GM10266 (cell line): ENCODE measurements at regions not wholly inside any gene's neighbourhood (a gene's known extent, or its start where the extent isn't known, plus 50 kb on each side); places are given as distances from the start of the nearest gene placed in this dataset.

Source experiments
- DNase-seq: peaks from one replicate; pipeline ENCODE4 v3.0.0; 2012; ENCODE audit errors: extremely low spot score
- TF ChIP-seq, protein P1 (sequence below): IDR thresholded peaks from 2 replicates; pipeline ENCODE4 v1.5.1; 2012; ENCODE audit warnings: mild to moderate bottlenecking, low read depth; ENCODE audit not compliant: control insufficient read depth, insufficient read depth; ENCODE audit errors: missing control alignments

DNA sequence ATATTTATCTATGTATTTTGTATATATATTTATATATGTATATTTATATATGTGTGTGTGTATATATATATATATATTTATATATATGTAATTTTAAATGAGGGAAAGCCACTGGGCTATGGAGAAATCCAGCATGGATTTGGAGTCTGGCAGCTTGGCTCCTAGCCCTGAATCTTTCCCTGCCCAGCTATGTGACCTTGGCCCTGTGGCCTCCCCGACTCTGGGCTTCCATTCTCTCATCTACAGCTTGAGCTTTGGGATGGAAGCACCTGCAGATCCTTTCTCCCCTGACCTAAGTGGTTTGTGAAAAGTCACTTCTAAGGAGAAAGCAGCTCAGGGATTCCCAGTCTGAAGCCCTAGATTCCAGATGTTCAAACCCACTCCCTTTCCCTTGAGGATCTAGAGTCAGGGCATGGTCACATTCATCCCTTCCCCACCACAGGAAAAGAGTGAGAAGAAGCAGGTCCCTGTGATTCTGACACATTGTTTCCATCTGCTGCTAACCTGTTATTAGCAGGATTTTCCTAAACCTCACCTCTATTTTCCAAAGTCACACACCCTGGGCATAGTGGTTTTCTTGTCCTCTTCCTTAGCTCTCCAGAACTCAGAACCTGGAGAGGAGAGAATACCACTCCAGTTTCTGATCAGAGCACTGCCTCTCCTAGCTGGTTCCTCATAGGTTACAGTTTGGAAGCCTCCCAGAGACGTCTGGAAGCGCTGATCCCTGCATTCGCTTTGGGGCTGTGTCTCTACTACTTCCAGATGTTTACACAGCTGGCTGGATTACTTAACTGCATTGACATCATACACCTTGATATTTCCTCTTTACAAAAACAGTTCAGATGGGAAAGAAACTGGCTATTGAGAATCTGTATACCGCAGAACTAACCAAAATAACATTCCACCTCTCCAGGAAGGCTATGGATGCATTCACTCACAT is 327.5 kb upstream of the ZMIZ1 start:
- TF ChIP-seq, protein P1, sequence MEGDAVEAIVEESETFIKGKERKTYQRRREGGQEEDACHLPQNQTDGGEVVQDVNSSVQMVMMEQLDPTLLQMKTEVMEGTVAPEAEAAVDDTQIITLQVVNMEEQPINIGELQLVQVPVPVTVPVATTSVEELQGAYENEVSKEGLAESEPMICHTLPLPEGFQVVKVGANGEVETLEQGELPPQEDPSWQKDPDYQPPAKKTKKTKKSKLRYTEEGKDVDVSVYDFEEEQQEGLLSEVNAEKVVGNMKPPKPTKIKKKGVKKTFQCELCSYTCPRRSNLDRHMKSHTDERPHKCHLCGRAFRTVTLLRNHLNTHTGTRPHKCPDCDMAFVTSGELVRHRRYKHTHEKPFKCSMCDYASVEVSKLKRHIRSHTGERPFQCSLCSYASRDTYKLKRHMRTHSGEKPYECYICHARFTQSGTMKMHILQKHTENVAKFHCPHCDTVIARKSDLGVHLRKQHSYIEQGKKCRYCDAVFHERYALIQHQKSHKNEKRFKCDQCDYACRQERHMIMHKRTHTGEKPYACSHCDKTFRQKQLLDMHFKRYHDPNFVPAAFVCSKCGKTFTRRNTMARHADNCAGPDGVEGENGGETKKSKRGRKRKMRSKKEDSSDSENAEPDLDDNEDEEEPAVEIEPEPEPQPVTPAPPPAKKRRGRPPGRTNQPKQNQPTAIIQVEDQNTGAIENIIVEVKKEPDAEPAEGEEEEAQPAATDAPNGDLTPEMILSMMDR = no peak
- DNase-seq = no peak

DNA sequence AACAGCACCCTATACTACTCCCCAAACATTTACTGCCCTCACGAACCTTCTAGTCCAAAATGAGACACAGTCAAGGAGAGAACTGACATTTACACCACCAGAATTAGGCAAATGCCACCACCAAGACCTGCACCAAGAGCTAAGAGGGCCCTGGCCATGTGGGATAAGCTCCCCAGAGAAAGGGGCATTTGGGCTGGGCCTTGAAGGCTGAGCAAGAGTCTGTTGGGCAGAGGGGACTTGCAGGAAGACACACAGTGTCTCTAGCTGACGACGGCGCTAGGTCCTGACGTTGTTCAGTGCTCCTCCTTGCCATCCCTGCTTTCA is 326.4 kb upstream of the ZMIZ1 start:
- TF ChIP-seq, protein P1 = no peak
- DNase-seq = no peak

DNA sequence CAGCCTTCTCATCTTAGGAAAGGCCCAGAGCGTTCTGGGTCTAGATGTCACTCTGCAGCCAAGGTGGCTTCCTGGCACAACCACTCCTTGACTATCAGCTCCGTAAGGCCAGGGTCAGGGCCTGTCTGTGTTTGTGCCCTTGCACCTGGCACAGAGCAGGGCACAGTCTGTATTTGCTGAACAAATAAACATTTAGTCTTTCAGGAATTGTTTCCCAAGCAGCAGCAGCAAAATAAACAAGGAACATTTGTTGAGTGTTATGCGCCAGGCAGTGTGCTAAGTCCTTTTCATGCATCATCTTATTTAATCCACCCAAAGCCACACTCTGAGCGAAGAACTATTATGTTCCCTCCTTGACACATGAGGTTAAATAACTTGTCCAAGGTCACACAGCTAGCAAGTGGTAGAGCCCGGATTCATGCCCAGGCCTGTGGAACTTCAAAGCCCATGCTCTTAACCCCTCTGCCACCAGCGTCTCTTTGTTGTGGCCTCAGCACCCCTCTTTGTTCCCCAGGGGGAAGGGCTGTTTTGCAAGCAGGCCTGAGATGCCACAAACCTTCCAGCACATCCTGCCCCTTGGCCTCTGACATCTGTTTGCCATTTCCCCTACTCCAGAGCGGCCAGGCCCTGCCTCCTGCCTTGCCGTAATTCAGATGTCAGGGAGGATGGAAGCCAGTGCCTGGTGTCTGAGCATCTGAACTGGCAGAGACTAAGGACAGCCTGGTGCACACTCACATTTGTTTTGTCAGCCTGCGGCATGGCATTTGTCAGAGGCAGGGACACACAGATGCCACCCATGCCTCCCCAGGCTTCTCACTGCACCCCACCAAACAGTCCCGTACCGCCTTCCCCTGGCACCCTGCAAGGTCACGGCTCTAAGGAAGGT is 325.8 kb upstream of the ZMIZ1 start:
- DNase-seq = no peak
- TF ChIP-seq, protein P1 = no peak

DNA sequence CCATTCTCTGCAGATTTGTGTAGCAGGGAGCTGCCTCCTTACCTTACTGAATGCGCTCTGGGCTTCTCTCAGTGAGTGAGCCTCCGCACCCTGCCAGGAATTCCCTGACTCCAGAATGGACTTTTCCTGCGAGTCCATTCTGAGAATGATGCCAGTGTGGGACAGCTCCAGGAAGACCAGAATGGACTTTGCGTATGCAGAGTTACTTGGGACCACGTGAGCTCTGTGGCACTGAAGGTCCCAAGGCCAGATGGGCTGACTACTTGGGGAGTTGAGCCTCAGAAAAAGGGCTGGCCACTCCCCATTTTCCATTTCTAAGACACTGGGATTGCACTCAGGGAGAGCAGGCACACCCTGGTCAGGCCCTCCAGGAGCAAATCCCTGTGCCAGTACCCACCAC is 324.7 kb upstream of the ZMIZ1 start:
- TF ChIP-seq, protein P1 = no peak
- no peak for DNase-seq

DNA sequence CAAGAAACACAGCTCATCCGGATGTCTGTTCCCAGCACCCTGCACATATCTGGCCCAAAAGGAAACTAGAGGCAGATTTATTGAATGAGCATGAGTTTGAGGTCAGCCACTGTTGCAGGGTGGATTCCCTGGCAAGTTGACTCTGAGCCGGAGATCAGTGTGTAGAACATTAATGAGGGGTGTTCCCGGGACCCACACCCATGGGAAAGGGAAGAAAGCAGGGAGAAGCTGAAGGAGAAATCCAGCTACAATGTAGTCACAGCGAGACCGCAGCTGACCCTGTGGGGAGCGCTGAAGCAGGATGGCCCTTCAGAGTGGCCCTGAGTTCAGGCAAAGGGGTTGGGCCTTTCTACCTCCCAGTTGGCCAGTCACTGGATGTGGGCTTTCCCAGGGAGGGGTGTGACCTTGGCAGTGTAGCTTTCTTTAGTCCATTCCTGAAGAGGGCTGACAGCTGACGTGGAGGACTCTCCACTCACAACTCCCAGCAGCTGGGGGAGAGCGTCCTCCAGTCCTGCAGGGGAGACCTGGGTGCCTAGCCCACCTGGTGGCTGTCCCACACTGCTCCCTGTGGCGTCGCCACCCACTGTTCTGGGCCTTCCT is 324.2 kb upstream of the ZMIZ1 start:
- no peak for DNase-seq
- TF ChIP-seq, protein P1 = no peak

DNA sequence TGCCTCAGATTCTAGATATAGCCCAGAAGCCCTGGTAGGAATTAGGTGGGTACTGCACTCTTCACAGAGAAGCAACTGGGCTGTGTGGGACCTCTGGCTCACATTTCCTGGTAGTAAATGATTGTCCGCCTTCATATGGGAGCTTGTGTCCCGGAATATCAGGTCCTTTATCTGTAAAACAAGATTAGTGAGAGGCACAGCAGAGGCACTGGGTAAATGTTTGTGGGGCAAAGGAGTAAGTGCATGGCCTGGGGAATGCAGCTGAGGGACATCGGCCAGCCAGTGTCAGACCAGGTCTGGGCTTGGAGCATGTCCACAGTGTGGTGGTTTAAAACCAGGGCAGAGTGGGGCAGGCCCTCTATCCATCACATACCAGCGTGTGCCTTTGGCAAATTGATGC is 323.3 kb upstream of the ZMIZ1 start:
- TF ChIP-seq, protein P1 = no peak
- no peak for DNase-seq
